GM12878 (cell line): ENCODE measurements at regions not wholly inside any gene's neighbourhood (a gene's known extent, or its start where the extent isn't known, plus 50 kb on each side); places are given as distances from the start of the nearest gene placed in this dataset.

Source experiments
- ATAC-seq: fragments of 200-7000 bp; cut with Tn5 transposase; 3 replicates; pipeline ENCODE4 v1.9.1; 2020; ENCODE audit warnings: mild to moderate bottlenecking, moderate library complexity
- BruUV-seq: library from RNA; stranded (reverse); fragments of 400-500 nt; replicated peaks from 2 replicates; lab custom pipeline; 2021; lab: Mats Ljungman, UMichigan
- CTCF ChIA-PET: fragments of 300-600 bp; sonication (Branson Sonifier 250); formaldehyde crosslinking; extraction: SDS; loops from one replicate; lab custom pipeline; 2021; ENCODE audit warnings: inconsistent platforms; lab: Yijun Ruan, JAX
- POLR2A ChIA-PET: fragments of 350-600 bp; formaldehyde crosslinking; extraction: SDS; loops from one replicate; lab custom pipeline; 2021; ENCODE audit warnings: inconsistent platforms; lab: Charles Lee
- RAD21 ChIA-PET: fragments of 300-600 bp; sonication (Branson Sonifier 250); formaldehyde crosslinking; loops from one replicate; lab custom pipeline; 2023; ENCODE audit warnings: antibody characterized with exemption; ENCODE audit not compliant: unreplicated experiment; lab: Charles Lee
- SMC1A ChIA-PET: fragments of 300-600 bp; sonication (Branson Sonifier 250); formaldehyde crosslinking; loops from one replicate; lab custom pipeline; 2023; ENCODE audit not compliant: unreplicated experiment, uncharacterized antibody; lab: Charles Lee
- DNase-seq: peaks from one replicate; pipeline ENCODE4 v3.0.0-alpha.2; 2011; ENCODE audit warnings: low read depth, low spot score
- FAIRE-seq: peaks from 3 replicates; lab custom pipeline; 2011; peaks lifted over from hg19 to GRCh38; lab: Jason Lieb, UNC
- H2AFZ ChIP-seq: 2 replicates; pipeline ENCODE4 v1.6.0; 2011; ENCODE audit warnings: low read depth, low read length, control low read depth; ENCODE audit not compliant: control insufficient read depth
- H3K27ac ChIP-seq: 2 replicates; pipeline ENCODE4 v1.5.1; 2011; ENCODE audit warnings: control low read depth; ENCODE audit not compliant: control insufficient read depth, insufficient read depth
- H3K27me3 ChIP-seq, 2 experiments: replicated peaks in 1 of 2; 2 replicates each; pipeline versions ENCODE4 v1.6.0 to v1.6.1; 2011; ENCODE audit warnings: low read length in 1 of 2; ENCODE audit not compliant: control insufficient read depth in 2 of 2, insufficient read depth in 2 of 2
- H3K36me3 ChIP-seq, 2 experiments: 2 replicates each; pipeline ENCODE4 v1.5.1; 2011; ENCODE audit warnings: low read length in 1 of 2; ENCODE audit not compliant: control insufficient read depth in 2 of 2, insufficient read depth in 2 of 2
- H3K4me1 ChIP-seq: 2 replicates; pipeline ENCODE4 v1.6.1; 2011; ENCODE audit warnings: mild to moderate bottlenecking, low read length, moderate library complexity, mixed read lengths; ENCODE audit not compliant: control insufficient read depth, insufficient read depth
- H3K4me2 ChIP-seq: 2 replicates; pipeline ENCODE4 v1.6.0; 2011; ENCODE audit warnings: control low read depth; ENCODE audit not compliant: control insufficient read depth, insufficient read depth
- H3K4me3 ChIP-seq: fragments of 200-600 bp; sonication (generic); 2 replicates; pipeline ENCODE4 v1.5.1; 2016
- H3K79me2 ChIP-seq: 2 replicates; pipeline ENCODE4 v1.6.0; 2011; ENCODE audit warnings: low read length; ENCODE audit not compliant: control insufficient read depth, insufficient read depth
- H3K9ac ChIP-seq: 2 replicates; pipeline ENCODE4 v1.8.0; 2011; ENCODE audit warnings: low read length, control low read depth, mixed read lengths; ENCODE audit not compliant: control insufficient read depth, insufficient read depth
- H3K9me3 ChIP-seq: replicated peaks from 3 replicates; pipeline ENCODE4 v1.5.1; 2011; ENCODE audit warnings: mild to moderate bottlenecking, low read length; ENCODE audit not compliant: control insufficient read depth, insufficient read depth
- H4K20me1 ChIP-seq: 2 replicates; pipeline ENCODE4 v1.6.0; 2011; ENCODE audit not compliant: control insufficient read depth, insufficient read depth
- ASH2L ChIP-seq: fragments of 300-600, 200-600 bp; sonication (generic); IDR thresholded peaks from 2 replicates; pipeline ENCODE4 v1.6.1; 2017; ENCODE audit warnings: low read depth, mild to moderate bottlenecking, borderline replicate concordance
- CBX3 ChIP-seq: fragments of 200-600 bp; sonication (generic); IDR thresholded peaks from 2 replicates; pipeline ENCODE4 v1.6.1; 2016; ENCODE audit warnings: low read depth, borderline replicate concordance
- IKZF1 ChIP-seq: fragments of 450-650 bp; conservative IDR thresholded peaks from 2 replicates; pipeline ENCODE4 v1.6.1; 2017; ENCODE audit warnings: antibody characterized with exemption, mild to moderate bottlenecking
- KDM1A ChIP-seq: fragments of 200-600 bp; sonication (generic); IDR thresholded peaks from 2 replicates; pipeline ENCODE4 v1.6.1; 2016; ENCODE audit warnings: borderline replicate concordance
- RAD21 ChIP-seq: IDR thresholded peaks from 2 replicates; pipeline ENCODE4 v1.6.1; 2011; ENCODE audit warnings: mild to moderate bottlenecking, low read depth, low read length, moderate library complexity; ENCODE audit not compliant: insufficient read depth
- SIN3A ChIP-seq: IDR thresholded peaks from 2 replicates; pipeline ENCODE4 v1.6.1; 2012; ENCODE audit warnings: low read depth, low read length, improper control_type of control experiment
- SPI1 ChIP-seq: IDR thresholded peaks from 2 replicates; pipeline ENCODE4 v1.6.1; 2011; ENCODE audit warnings: low read depth, mild to moderate bottlenecking, low read length, moderate library complexity, borderline replicate concordance; ENCODE audit not compliant: insufficient read depth
- TCF12 ChIP-seq: IDR thresholded peaks from 2 replicates; pipeline ENCODE4 v1.6.1; 2011; ENCODE audit warnings: low read depth, mild to moderate bottlenecking, low read length
- YY1 ChIP-seq: IDR thresholded peaks from 2 replicates; pipeline ENCODE4 v1.6.1; 2011; ENCODE audit warnings: low read depth, mild to moderate bottlenecking, low read length
- WGBS: methylation state at CpG from one replicate; pipeline ENCODE4 v1.1.6; 2016; ENCODE audit warnings: low lambda C conversion rate; ENCODE audit not compliant: insufficient replicate concordance, insufficient coverage; ENCODE audit errors: missing lambda C conversion rate; 5-methylcytosine and 5-hydroxymethylcytosine counted together
- in situ Hi-C: fragments of 300-500 bp; cut with MboI; formaldehyde crosslinking; loops from 9 replicates; pipeline ENCODE4 v1.14.3; 2018; ENCODE audit warnings: mixed read lengths
- intact Hi-C: fragments of 100-400 bp; cut with micrococcal nuclease; formaldehyde crosslinking; loops from one replicate; pipeline ENCODE4 v1.14.2; 2022; ENCODE audit not compliant: unreplicated experiment
- TF ChIP-seq, protein P1 (sequence below): IDR thresholded peaks from 2 replicates; pipeline ENCODE4 v1.6.1; 2012; ENCODE audit warnings: low read depth, low read length, improper control_type of control experiment

DNA sequence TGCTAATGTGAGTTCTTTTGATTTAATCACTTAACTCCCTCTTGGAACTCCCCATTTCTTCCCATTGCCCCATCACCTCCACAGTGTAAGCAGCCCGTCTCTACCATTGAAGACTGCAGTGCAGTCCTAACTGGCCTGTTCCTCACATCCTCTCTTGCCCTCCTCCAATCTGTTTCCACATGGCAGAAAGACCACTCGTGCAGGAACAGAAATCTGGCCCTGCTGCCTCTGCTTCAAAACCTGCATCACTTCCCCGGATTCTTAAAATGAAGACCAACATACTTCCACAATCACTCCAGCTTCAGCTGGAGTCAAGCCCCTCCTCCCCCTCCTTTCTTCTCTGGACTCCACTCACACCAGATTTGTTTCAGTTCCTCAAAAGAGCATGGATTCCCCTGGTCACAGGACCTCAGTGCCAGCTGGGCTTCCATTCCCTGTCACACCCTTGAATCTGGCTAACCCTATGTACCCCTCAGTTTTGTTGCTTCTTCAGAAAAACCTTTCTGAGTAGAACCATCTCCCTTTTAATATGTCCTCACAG is 802.3 kb downstream of the MAFB start:
- WGBS, result 35% methylated on average over 3 of the region's 3 CpGs
- in situ Hi-C loops (loop anchor here (5.0 to 10.0 kb wide), 3 partner anchors 368 to 1078 kb away; no protein-coding TSS in a partner anchor), intact Hi-C loops (loop anchor here (1.0 to 10.0 kb wide), 4 partner anchors 268 to 1076 kb away; no protein-coding TSS in a partner anchor)
- Histone ChIP-seq H3K79me2 (no peaks in the 10 kb centered on the region), H3K9ac (no peak overlapping the region), H3K9me3 (no peaks in the 10 kb centered on the region), H3K27me3 (no peaks in the 10 kb centered on the region), H3K4me3 (no peak overlapping the region), H3K36me3 (no peaks in the 10 kb centered on the region), H3K4me1 (no peaks in the 10 kb centered on the region), H2AFZ (no peak overlapping the region)
- POLR2A ChIA-PET, result no interaction called here
- no TSS peak for BruUV-seq
- CTCF ChIA-PET, result interaction anchor here (1.1 to 2.5 kb wide), 3 partner anchors 273 to 617 kb away, joined by 3 to 9 read pairs (median 6); no protein-coding TSS in a partner anchor
- FAIRE-seq (no peak), ATAC-seq (peak; percentile 64), DNase-seq (no peak)
- SMC1A ChIA-PET, result interaction anchor here (1.3 kb wide), 1 partner anchor 363 kb away, joined by 4 read pairs; no protein-coding TSS in a partner anchor
- TF ChIP-seq RAD21 (no peak), ASH2L (no peak), IKZF1 (peak; percentile 31; the same call in 1 of the 2 replicates), SIN3A (no peak), SPI1 (peak; percentile 84), TCF12 (peak; percentile 15; the same call in 1 of the 2 replicates), YY1 (no peak), CBX3 (no peak), KDM1A (no peak)
- TF ChIP-seq, protein P1, sequence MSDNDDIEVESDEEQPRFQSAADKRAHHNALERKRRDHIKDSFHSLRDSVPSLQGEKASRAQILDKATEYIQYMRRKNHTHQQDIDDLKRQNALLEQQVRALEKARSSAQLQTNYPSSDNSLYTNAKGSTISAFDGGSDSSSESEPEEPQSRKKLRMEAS, result no peak
- TF ChIP-seq, all 136 proteins: peak for 3
- RAD21 ChIA-PET, result interaction anchor here (1.0 kb wide), 1 partner anchor 363 kb away, joined by 3 read pairs; no protein-coding TSS in a partner anchor
- Histone ChIP-seq H3K4me2 (no peak overlapping the region), H4K20me1 (no peaks in the 10 kb centered on the region), H3K27ac (no peak overlapping the region)
